ENCODE measurements at regions not wholly inside any gene's neighbourhood (a gene's known extent, or its start where the extent isn't known, plus 50 kb on each side); places are given as distances from the start of the nearest gene placed in this dataset.

DNA sequence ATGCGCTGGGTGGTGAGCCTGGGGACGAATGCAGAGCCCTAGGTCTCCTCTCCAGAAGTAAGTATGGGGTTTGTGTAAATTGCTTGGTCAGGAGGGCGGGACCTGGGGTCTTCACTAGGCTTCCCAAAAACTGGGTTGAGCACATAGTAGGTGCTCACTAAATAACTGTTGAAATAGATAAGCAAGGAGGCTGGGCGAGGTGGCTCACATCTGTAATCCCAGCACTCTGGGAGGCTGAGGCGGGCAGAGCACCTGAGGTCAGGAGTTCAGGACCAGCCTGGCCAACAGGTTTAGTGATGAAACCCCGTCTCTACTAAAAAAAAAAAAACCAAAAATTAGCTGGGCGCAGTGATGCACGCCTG, 163.9 kb upstream of the IER5L start:
- no peak for DNase-seq (ENCODE audit: low read depth)
- no peaks in the 10 kb centered on the region for H3K27me3 ChIP-seq (replicated peaks; ENCODE audit: control insufficient read depth, insufficient read depth, low read length)
- no peak overlapping the region for H3K4me3 ChIP-seq (ENCODE audit: low read length)
- no peak overlapping the region for H3K9ac ChIP-seq (ENCODE audit: low read length)
- H3K9me3 ChIP-seq (ENCODE audit: control insufficient read depth, low read length): no peaks in the 10 kb centered on the region
- H3K4me1 ChIP-seq (ENCODE audit: control insufficient read depth, insufficient read depth, low read length): peaks cover 55% of the 10 kb centered on the region
- H3K36me3 ChIP-seq (ENCODE audit: control insufficient read depth, insufficient read depth, low read length, severe bottlenecking): no peaks in the 10 kb centered on the region

DNA sequence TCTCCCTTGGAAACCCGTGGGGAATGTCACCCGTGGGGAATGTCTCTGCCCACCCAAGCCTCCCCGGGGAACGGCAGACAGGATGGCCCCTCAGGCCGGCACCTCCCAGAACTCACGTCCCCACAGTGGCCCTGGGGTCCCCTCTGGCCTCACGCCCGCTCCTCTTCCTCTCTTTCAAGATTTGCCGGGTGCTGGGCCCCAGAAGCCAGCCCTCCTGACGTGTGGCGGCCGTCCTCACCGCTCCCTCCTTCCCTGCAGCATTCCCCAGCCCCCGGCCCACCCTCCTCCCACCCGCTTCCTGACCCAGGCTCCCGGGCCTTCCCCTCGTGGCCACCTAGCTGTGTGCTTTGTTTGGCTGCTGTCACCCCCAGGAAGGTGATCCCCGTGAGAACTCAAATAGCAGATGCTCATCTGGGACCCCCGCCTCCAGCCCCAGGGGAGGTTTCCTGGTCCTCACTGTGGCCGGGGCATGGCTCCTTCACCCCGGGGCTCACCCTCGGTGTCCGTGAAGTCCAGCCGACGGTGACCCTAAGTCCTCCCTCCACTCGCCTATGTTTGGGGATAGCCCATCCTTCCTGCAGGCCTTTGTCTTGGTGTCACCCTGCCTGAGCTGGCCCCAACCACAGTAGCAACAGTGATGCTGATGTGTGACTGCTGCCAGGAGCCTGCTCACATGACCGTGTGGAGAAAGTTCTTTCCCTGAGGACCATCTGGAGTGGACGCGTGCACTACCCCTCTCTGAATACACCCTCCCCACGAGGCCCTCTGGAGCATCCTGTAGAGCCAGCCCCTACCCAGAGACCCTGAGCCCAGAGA, 163.3 kb upstream of the IER5L start:
- no peaks in the 10 kb centered on the region for H3K27me3 ChIP-seq (replicated peaks; ENCODE audit: control insufficient read depth, insufficient read depth, low read length)
- no peak overlapping the region for H3K4me3 ChIP-seq (ENCODE audit: low read length)
- H3K9ac ChIP-seq (ENCODE audit: low read length): peak overlapping the region; percentile 21
- H3K9me3 ChIP-seq (ENCODE audit: control insufficient read depth, low read length): no peaks in the 10 kb centered on the region
- H3K4me1 ChIP-seq (ENCODE audit: control insufficient read depth, insufficient read depth, low read length): peaks cover 57% of the 10 kb centered on the region
- no peaks in the 10 kb centered on the region for H3K36me3 ChIP-seq (ENCODE audit: control insufficient read depth, insufficient read depth, low read length, severe bottlenecking)
- DNase-seq (ENCODE audit: low read depth): no peak

DNA sequence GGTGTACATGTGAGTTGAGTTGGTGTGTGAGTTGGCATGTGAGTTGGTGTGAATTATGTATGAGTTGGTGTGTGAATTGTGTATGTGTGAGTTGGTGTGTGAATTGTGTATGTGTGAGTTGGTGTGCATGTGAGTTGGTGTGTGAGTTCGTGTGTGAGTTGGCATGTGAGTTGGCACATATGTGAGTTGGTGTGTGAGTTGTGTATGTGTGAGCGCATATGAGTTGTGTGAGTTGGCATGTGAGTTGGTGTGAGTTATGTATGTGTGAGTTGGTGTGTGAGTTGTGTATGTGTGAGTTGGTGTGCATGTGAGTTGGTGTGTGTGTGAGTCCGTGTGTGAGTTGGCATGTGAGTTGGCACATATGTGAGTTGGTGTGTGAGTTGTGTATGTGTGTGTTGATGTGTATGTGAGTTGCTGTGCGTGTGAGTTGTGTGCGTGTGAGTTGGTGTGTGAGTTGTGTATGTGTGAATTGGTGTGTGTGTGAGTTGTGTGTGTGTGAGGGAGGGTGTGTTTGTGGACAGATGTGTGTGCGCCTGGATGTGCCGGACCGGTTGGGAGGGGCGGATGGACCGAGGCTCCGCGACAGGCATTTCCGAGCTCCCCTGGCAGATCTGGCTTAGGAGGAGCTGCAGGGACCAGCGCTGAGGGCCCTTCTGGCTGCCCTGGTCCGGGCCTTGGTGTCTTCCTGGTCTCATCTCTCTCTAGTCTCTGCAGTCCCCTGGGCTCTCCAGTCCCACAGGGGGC, 162.5 kb upstream of the IER5L start:
- Histone ChIP-seq H3K4me1 (ENCODE audit: control insufficient read depth, insufficient read depth, low read length) (peaks cover 65% of the 10 kb centered on the region), H3K9ac (ENCODE audit: low read length) (peak overlapping the region; percentile 5), H3K36me3 (ENCODE audit: control insufficient read depth, insufficient read depth, low read length, severe bottlenecking) (no peaks in the 10 kb centered on the region), H3K9me3 (ENCODE audit: control insufficient read depth, low read length) (no peaks in the 10 kb centered on the region), H3K27me3 (replicated peaks; ENCODE audit: control insufficient read depth, insufficient read depth, low read length) (no peaks in the 10 kb centered on the region), H3K4me3 (ENCODE audit: low read length) (no peak overlapping the region)
- no peak for DNase-seq (ENCODE audit: low read depth)

- Histone ChIP-seq H3K27me3 (replicated peaks; ENCODE audit: control insufficient read depth, insufficient read depth, low read length) (no peaks in the 10 kb centered on the region), H3K9me3 (ENCODE audit: control insufficient read depth, low read length) (no peaks in the 10 kb centered on the region), H3K4me1 (ENCODE audit: control insufficient read depth, insufficient read depth, low read length) (peaks cover 65% of the 10 kb centered on the region), H3K9ac (ENCODE audit: low read length) (peak overlapping the region; percentile 66), H3K36me3 (ENCODE audit: control insufficient read depth, insufficient read depth, low read length, severe bottlenecking) (no peaks in the 10 kb centered on the region), H3K4me3 (ENCODE audit: low read length) (peak overlapping the region; percentile 29)
- no peak for DNase-seq (ENCODE audit: low read depth)
Observed at GRCh38 chr9:129339539-129340157, 161.6 kb upstream of the IER5L start.

DNA sequence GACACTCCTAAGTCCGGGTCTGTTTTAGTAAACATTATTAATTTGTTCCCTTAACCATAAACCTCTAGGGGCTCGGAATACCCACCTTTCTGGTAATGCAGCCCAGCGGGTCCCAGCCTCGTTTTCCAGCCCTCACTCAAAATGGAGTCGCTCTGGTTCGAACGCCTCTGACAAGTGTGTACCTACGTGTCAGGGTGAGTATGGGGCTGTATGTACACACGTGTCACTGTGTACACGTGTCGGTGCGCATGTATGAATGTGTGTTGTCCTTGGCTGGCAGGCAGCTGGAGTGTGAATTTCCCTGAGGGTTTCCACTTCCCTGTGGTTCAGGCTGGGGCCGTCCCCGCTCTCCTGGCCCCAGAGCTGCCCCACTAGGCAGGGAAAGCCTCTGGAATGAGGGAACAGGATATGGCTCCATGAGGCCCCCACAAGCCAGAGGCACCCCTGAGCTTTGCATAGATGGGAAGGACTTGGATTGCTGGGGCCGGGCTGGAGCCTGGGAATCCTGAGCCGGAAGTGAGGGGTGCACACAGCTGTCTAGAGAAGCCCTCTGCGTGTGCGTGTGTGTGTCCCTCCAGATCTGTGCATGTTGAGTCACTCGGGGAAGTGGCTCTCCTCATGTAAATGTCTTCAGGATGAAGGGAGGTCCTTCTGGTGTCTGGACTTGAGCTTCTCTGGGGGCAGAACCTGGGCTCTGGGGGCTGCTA, 160.8 kb upstream of the IER5L start:
- no peaks in the 10 kb centered on the region for H3K27me3 ChIP-seq (replicated peaks; ENCODE audit: control insufficient read depth, insufficient read depth, low read length)
- no peaks in the 10 kb centered on the region for H3K36me3 ChIP-seq (ENCODE audit: control insufficient read depth, insufficient read depth, low read length, severe bottlenecking)
- peak overlapping the region; percentile 29 for H3K4me3 ChIP-seq (ENCODE audit: low read length)
- peak overlapping the region; percentile 66 for H3K9ac ChIP-seq (ENCODE audit: low read length)
- H3K9me3 ChIP-seq (ENCODE audit: control insufficient read depth, low read length): no peaks in the 10 kb centered on the region
- peaks cover 65% of the 10 kb centered on the region for H3K4me1 ChIP-seq (ENCODE audit: control insufficient read depth, insufficient read depth, low read length)
- no peak for DNase-seq (ENCODE audit: low read depth)

DNA sequence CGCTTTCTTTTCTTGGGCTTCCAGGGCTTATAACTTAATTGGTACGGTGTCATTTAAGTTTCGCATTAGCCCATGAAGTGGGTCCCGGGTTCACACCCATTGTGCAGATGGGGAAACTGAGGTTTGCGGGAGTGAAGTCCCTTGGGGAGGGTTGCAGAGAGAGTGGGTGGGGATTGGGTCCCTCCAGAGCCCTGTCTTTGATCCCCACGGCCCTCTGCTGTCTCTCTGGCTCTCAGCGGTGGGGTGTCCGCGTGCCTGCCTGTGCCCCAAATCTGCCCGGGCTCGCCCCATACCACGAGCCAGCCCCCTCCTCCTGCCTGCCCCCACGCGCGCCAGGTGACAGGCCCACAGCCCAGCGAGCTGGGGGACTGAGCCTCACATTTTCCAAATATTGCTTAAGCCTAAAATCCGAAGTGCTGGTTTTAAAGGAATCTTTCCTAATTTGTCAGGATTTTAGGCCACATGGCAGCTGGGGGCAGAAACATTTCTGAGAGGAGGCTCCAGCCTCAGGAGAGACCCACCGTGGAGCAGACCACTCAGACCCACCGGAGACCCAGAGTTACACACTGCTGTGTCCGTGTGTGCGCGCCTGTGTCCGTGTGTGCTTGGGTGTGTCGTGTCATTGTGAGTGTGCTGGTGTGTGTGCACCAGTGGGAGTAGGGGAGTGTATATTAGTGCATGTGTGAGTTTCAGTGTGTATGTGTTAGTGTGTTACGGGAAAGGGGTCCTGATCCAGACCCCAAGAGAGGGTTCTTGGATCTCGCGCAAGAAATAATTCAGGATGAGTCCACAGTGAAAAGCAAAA, 159.5 kb upstream of the IER5L start:
- Histone ChIP-seq H3K4me3 (ENCODE audit: low read length) (peak overlapping the region; percentile 73), H3K36me3 (ENCODE audit: control insufficient read depth, insufficient read depth, low read length, severe bottlenecking) (no peaks in the 10 kb centered on the region), H3K9me3 (ENCODE audit: control insufficient read depth, low read length) (no peaks in the 10 kb centered on the region), H3K9ac (ENCODE audit: low read length) (peak overlapping the region; percentile 87), H3K4me1 (ENCODE audit: control insufficient read depth, insufficient read depth, low read length) (peaks cover 65% of the 10 kb centered on the region), H3K27me3 (replicated peaks; ENCODE audit: control insufficient read depth, insufficient read depth, low read length) (no peaks in the 10 kb centered on the region)
- DNase-seq (ENCODE audit: low read depth): no peak

DNA sequence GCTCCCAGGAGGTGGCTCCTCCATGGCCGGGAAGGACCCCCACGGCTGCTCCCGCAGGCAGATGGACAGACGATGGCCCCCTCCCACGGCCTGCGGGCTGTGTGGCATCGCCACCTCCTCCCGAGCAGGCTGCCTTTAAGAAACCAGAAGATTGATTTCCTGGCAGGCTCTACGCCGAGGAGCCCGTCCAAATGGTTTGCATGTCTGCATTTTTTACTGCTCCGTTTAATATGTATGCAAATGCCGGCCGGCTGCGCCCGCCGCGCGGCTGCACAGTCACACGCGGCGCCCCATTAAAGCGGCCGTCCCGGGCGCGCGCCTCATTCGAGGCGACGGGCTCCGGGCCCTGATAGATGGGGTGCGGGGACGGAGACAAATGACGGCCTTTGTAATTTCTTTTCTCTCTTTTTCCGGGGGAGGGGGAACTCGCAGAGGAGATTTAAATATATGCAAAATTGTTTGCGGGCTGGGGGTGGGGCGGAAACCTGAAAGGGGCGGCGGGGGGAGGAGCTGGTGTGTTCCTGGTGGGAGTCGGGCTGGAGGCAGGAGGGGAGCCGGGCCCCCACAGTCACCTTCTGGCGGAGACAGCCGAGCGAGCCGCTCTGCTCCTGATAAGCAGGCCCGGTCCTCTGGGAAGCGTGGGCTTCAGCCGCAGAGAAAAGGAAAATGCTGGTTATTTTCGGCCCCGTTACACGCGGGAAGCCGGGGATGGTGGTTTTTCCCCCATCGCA, 158.7 kb upstream of the IER5L start:
- Histone ChIP-seq H3K4me1 (ENCODE audit: control insufficient read depth, insufficient read depth, low read length) (peaks cover 67% of the 10 kb centered on the region), H3K4me3 (ENCODE audit: low read length) (peak overlapping the region; percentile 73), H3K9me3 (ENCODE audit: control insufficient read depth, low read length) (no peaks in the 10 kb centered on the region), H3K36me3 (ENCODE audit: control insufficient read depth, insufficient read depth, low read length, severe bottlenecking) (no peaks in the 10 kb centered on the region), H3K27me3 (replicated peaks; ENCODE audit: control insufficient read depth, insufficient read depth, low read length) (no peaks in the 10 kb centered on the region), H3K9ac (ENCODE audit: low read length) (peak overlapping the region; percentile 87)
- peak; percentile 77 for DNase-seq (ENCODE audit: low read depth)

DNA sequence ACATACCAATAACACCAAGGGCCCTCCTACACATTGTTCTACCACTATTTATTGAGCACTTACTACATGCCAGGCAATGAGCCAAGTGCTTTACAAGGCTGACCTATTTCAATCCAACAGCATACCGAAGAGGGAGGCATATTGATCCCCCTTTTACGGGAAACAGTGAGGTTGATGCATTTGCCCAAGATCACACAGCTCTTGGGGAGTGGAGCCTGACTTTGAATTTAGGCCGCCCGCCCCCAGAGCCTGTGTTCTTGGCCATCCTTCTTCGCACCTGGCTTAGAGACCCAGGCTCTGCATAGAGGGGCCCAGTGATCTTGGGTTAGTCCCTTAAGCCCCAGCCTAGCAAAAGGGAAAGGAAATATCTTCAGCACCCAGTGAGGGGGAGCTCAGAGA, 158.1 kb upstream of the IER5L start:
- peaks cover 2% of the 10 kb centered on the region for H3K9me3 ChIP-seq (ENCODE audit: control insufficient read depth, low read length)
- DNase-seq (ENCODE audit: low read depth): no peak
- H3K4me1 ChIP-seq (ENCODE audit: control insufficient read depth, insufficient read depth, low read length): peaks cover 63% of the 10 kb centered on the region
- H3K36me3 ChIP-seq (ENCODE audit: control insufficient read depth, insufficient read depth, low read length, severe bottlenecking): no peaks in the 10 kb centered on the region
- peak overlapping the region; percentile 66 for H3K4me3 ChIP-seq (ENCODE audit: low read length)
- peak overlapping the region; percentile 87 for H3K9ac ChIP-seq (ENCODE audit: low read length)
- no peaks in the 10 kb centered on the region for H3K27me3 ChIP-seq (replicated peaks; ENCODE audit: control insufficient read depth, insufficient read depth, low read length)

GRCh38 chr9:129335464-129336129, 157.5 kb upstream of the IER5L start:
- peaks cover 58% of the 10 kb centered on the region for H3K4me1 ChIP-seq (ENCODE audit: control insufficient read depth, insufficient read depth, low read length)
- H3K27me3 ChIP-seq (replicated peaks; ENCODE audit: control insufficient read depth, insufficient read depth, low read length): no peaks in the 10 kb centered on the region
- no peaks in the 10 kb centered on the region for H3K36me3 ChIP-seq (ENCODE audit: control insufficient read depth, insufficient read depth, low read length, severe bottlenecking)
- H3K4me3 ChIP-seq (ENCODE audit: low read length): no peak overlapping the region
- no peak for DNase-seq (ENCODE audit: low read depth)
- peak overlapping the region; percentile 87 for H3K9ac ChIP-seq (ENCODE audit: low read length)
- peaks cover 8% of the 10 kb centered on the region for H3K9me3 ChIP-seq (ENCODE audit: control insufficient read depth, low read length)
